ENCODE measurements at regions not wholly inside any gene's neighbourhood (a gene's known extent, or its start where the extent isn't known, plus 50 kb on each side); places are given as distances from the start of the nearest gene placed in this dataset.

GRCh38 chr10:52869864-52870263, 97.3 kb upstream of the MBL2 start:
- DNase-seq, result no peak

GRCh38 chr10:52865213-52865612, 92.6 kb upstream of the MBL2 start:
- no peak for DNase-seq

- DNase-seq, result peak; percentile 52
Measured at GRCh38 chr10:52864201-52865106, 91.9 kb upstream of the MBL2 start.

GRCh38 chr10:52858722-52859121, 86.1 kb upstream of the MBL2 start:
- no peak for DNase-seq

- DNase-seq, result no peak
Measured at GRCh38 chr10:52855546-52856325, 83.2 kb upstream of the MBL2 start.

- DNase-seq, result no peak
Measured at GRCh38 chr10:52853704-52854103, 81.1 kb upstream of the MBL2 start.

GRCh38 chr10:52836816-52837215, 64.2 kb upstream of the MBL2 start:
- no peak for DNase-seq
